Common myeloid progenitor, CD34-positive (primary cell): ENCODE measurements at regions not wholly inside any gene's neighbourhood (a gene's known extent, or its start where the extent isn't known, plus 50 kb on each side); places are given as distances from the start of the nearest gene placed in this dataset.

Source experiments
- CTCF ChIA-PET: fragments of 350-600 bp; sonication (Branson Sonifier 250); formaldehyde crosslinking; loops from one replicate; lab custom pipeline; 2021; ENCODE audit warnings: antibody characterized with exemption; lab: Charles Lee
- POLR2A ChIA-PET: fragments of 350-600 bp; sonication (Branson Sonifier 250); formaldehyde crosslinking; loops from one replicate; lab custom pipeline; 2021; ENCODE audit warnings: antibody characterized with exemption; lab: Charles Lee
- DNase-seq, 3 donors: peaks; one replicate each; pipeline versions ENCODE4 v3.0.0 to v3.0.0-alpha.2; 2013
- H3K27ac ChIP-seq, 2 experiments: 1 replicate in 1 of 2; 2 replicates in 1 of 2; pipeline ENCODE4 v1.7.0; 2013; ENCODE audit warnings: inconsistent platforms in 2 of 2, low read length in 2 of 2, mild to moderate bottlenecking in 2 of 2, low read depth in 1 of 2, moderate library complexity in 1 of 2; ENCODE audit not compliant: severe bottlenecking in 2 of 2, insufficient read depth in 1 of 2, poor library complexity in 1 of 2
- H3K27me3 ChIP-seq, 5 experiments: replicated peaks in 2 of 5; 1 replicate in 3 of 5; 2 replicates in 2 of 5; pipeline versions ENCODE4 v1.6.1 to v1.7.0; 2013; ENCODE audit warnings: low read length in 4 of 5, mild to moderate bottlenecking in 2 of 5, moderate library complexity in 2 of 5, inconsistent platforms in 1 of 5; ENCODE audit not compliant: insufficient read depth in 5 of 5, control insufficient read depth in 4 of 5
- H3K36me3 ChIP-seq, 4 experiments: 1 replicate in 2 of 4; 2 replicates in 2 of 4; pipeline versions ENCODE4 v1.6.1 to v1.7.0; 2013; ENCODE audit warnings: low read length in 3 of 4, control low read depth in 1 of 4, mild to moderate bottlenecking in 1 of 4; ENCODE audit not compliant: control insufficient read depth in 4 of 4, insufficient read depth in 4 of 4
- H3K4me1 ChIP-seq, 4 experiments: 1 replicate in 3 of 4; 2 replicates in 1 of 4; pipeline versions ENCODE4 v1.6.1 to v1.7.1; 2013; ENCODE audit warnings: low read length in 3 of 4, mild to moderate bottlenecking in 3 of 4, control low read depth in 1 of 4, inconsistent platforms in 1 of 4, moderate library complexity in 1 of 4; ENCODE audit not compliant: control insufficient read depth in 4 of 4, insufficient read depth in 4 of 4; ENCODE audit errors: control extremely low read depth in 1 of 4
- H3K4me3 ChIP-seq, 7 experiments: 1 replicate in 4 of 7; 2 replicates in 3 of 7; pipeline versions ENCODE4 v1.5.1 to v1.7.0; 2013; ENCODE audit warnings: mild to moderate bottlenecking in 7 of 7, low read length in 6 of 7, moderate library complexity in 6 of 7, inconsistent platforms in 2 of 7, low read depth in 2 of 7, control low read depth in 1 of 7; ENCODE audit not compliant: insufficient read depth in 4 of 7, control insufficient read depth in 1 of 7; ENCODE audit errors: extremely low read depth in 1 of 7
- H3K9me3 ChIP-seq, 5 experiments: 1 replicate in 4 of 5; 2 replicates in 1 of 5; pipeline versions ENCODE4 v1.6.1 to v1.7.1; 2013; ENCODE audit warnings: low read length in 4 of 5, mild to moderate bottlenecking in 2 of 5, inconsistent platforms in 1 of 5, low read depth in 1 of 5, moderate library complexity in 1 of 5; ENCODE audit not compliant: control insufficient read depth in 4 of 5, insufficient read depth in 2 of 5; ENCODE audit errors: control extremely low read depth in 1 of 5
- WGBS: methylation state at CpG from one replicate; pipeline ENCODE4 v1.1.5; 2013; ENCODE audit not compliant: insufficient coverage; 5-methylcytosine and 5-hydroxymethylcytosine counted together

DNA sequence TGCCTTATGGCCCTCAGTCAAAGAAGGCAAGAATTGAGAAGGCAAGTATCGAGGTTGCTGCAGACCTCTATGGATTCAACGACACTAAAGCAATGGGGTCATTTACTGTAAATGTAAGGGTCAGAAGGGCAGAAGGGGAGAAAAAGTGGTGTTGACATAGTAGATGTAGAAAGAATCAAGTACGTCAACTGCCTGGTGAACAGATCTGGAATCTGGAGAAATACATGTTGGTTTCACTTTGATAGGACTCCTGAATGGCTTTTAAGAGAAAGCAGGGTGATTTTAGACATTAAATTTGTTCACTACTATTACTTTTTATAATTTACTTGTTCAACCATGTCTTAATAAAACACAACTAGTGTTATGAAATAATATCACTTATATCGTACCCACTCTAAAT, 81.3 kb upstream of the FSTL5 start:
- Histone ChIP-seq H3K27me3 (no peaks in the 10 kb centered on the region), H3K27ac (no peak overlapping the region), H3K36me3 (no peaks in the 10 kb centered on the region), H3K4me3 (no peak overlapping the region), H3K9me3 (no peaks in the 10 kb centered on the region), H3K4me1 (no peaks in the 10 kb centered on the region)
- CTCF ChIA-PET = no interaction called here
- POLR2A ChIA-PET = no interaction called here
- 58% methylated on average over 2 of the region's 4 CpGs for WGBS
- DNase-seq = no peak

DNA sequence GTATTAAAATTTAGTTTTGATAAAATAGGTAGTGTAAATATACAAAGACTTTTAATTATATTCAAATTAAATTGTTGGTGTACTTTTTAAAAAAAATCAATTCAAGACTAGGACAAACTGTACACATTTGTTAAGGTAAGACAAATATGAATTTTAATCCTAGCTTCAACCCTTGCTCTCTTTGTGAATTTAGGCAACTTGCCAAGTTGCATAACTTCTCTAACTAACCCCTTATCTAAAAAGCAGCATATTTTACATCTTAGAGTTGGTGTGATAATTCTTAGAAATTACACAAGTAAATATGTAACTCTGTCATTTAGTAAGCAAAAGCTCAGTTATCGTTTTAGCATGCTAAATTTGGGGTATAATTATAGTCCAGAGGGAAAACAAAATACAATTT, 78.1 kb upstream of the FSTL5 start:
- Histone ChIP-seq H3K27me3 (no peaks in the 10 kb centered on the region), H3K4me1 (no peaks in the 10 kb centered on the region), H3K4me3 (no peak overlapping the region), H3K27ac (no peak overlapping the region), H3K36me3 (no peaks in the 10 kb centered on the region), H3K9me3 (no peaks in the 10 kb centered on the region)
- WGBS = no CpG with 5 or more reads among the region's 1 CpG
- ChIA-PET CTCF (no interaction called here), POLR2A (no interaction called here)
- peak in 2 of 3 donors; percentile 3 to 4 for DNase-seq

DNA sequence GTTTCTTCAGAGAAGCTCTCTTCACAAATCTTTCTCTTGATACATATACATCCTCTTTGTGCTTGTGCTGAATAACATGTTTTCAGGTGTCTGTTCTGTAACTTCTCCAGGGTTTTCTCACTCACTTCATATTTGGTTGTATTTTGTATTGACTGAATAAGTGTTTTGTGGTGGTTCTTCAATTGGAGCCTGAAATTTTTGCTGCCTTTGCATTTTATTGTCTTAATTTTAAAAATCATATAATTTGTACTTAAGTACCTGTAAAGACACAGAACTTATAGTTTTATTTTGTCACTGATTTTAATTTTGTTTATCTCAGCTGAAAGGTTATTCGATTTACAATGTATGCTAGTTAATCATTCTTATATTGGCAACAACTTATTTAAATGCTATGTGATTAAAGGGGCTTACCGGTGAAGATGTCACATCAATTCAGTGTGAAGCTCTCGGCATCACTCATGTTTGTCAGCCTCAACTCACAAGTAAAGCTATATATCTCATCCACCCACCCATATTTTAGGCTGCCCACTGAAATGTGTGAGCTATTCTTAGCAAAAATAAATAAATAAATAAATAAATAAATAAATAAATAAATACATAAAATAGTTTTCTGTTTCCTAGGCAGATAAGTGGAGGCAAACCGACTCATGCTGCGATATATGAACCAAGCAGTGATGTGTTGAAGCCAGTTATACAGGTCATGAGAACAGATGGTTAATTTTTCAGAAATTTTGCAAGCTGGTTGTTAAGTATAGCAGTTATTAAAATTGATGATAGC, 76.4 kb upstream of the FSTL5 start:
- H3K4me3 ChIP-seq = no peak overlapping the region
- H3K4me1 ChIP-seq = no peaks in the 10 kb centered on the region
- ChIA-PET CTCF (no interaction called here), POLR2A (no interaction called here)
- WGBS = no CpG with 5 or more reads among the region's 5 CpGs
- no peaks in the 10 kb centered on the region for H3K36me3 ChIP-seq
- no peak overlapping the region for H3K27ac ChIP-seq
- H3K9me3 ChIP-seq = no peaks in the 10 kb centered on the region
- DNase-seq = no peak
- no peaks in the 10 kb centered on the region for H3K27me3 ChIP-seq

DNA sequence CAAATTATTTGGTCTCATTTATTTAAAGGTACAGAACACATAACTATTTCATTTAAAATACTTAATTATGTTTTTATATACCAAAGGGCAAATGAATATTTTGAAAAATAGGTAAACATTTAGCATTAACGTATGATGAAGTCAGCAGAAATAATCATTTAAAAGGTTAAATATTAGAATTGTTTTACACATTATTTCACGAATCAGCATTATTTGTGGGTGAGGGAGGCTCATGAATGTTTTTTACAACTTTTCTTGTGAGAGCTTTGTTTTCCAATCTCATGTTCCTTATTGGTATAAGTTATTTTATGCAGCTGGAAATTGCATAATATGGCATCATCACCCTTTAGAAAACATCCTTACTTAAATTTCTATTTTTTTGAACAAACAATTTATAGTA, 73.9 kb upstream of the FSTL5 start:
- no peak for DNase-seq
- ChIA-PET POLR2A (no interaction called here), CTCF (no interaction called here)
- no CpG with 5 or more reads among the region's 2 CpGs for WGBS
- Histone ChIP-seq H3K4me3 (no peak overlapping the region), H3K27ac (no peak overlapping the region), H3K9me3 (no peaks in the 10 kb centered on the region), H3K4me1 (no peaks in the 10 kb centered on the region), H3K27me3 (no peaks in the 10 kb centered on the region), H3K36me3 (no peaks in the 10 kb centered on the region)

DNA sequence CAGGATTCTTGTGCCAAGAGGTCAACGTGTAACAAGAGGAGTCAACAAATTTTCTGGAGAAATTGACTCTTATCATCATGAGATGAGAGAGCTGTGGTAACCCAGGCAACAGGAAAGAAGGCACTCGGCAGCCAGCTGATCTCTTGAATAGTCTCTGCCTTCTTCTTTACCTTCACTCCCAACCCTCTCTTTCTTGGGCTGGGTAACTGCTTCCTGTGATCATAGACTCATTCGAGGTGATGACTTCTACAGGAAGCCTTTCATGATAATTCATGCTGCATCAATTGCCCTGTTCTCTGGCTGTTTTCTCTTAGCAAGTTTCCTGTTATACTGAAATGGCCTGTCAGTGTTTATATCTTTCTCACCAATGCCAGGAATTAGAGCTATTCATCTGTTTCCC, 70.8 kb upstream of the FSTL5 start:
- no peaks in the 10 kb centered on the region for H3K36me3 ChIP-seq
- H3K4me3 ChIP-seq = no peak overlapping the region
- H3K4me1 ChIP-seq = no peaks in the 10 kb centered on the region
- ChIA-PET POLR2A (no interaction called here), CTCF (no interaction called here)
- H3K27ac ChIP-seq = no peak overlapping the region
- WGBS = 63% methylated on average over 2 of the region's 3 CpGs
- H3K9me3 ChIP-seq = no peaks in the 10 kb centered on the region
- no peak for DNase-seq
- H3K27me3 ChIP-seq = no peaks in the 10 kb centered on the region

DNA sequence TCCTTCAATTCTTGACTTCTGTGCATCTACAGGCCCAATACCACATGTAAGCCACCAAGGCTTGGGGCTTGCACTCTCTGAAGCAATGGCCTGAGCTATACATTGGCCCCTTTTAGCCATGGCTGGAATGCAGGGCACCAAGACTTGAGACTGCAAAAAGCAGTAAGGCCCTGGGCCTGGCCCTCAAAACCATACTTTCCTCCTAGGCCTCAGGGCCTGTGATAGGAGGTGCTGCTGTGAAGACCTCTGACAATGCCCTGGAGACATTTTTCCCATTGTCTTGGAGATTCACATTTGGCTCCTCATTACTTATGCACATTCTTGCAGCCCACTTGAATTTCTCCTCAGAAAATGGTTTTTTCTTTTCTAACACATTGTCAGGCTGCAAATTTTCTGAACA, 68.5 kb upstream of the FSTL5 start:
- H3K36me3 ChIP-seq = no peaks in the 10 kb centered on the region
- H3K4me1 ChIP-seq = no peaks in the 10 kb centered on the region
- no peaks in the 10 kb centered on the region for H3K27me3 ChIP-seq
- H3K9me3 ChIP-seq = no peaks in the 10 kb centered on the region
- CTCF ChIA-PET = no interaction called here
- H3K4me3 ChIP-seq = no peak overlapping the region
- POLR2A ChIA-PET = no interaction called here
- no peak overlapping the region for H3K27ac ChIP-seq
- no peak for DNase-seq

DNA sequence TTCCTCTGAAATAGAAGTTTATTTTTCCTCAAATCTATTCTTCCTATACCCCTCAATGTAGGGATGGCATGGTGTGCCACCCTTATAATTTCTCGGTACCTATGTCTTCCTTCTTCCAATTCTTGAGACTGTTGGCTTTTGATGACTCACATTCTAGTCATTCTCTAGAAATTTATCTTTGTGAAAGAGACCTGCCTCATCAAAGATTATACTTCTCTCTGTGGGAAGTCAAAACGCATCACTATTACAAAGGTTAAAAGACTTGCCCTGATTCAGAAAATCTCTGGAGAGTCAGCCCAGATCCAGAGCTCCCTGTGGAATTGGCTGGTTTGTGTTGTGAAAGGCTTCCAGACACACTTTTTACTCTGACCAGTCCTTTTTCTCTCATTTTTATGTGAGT, 65.9 kb upstream of the FSTL5 start:
- no peak for DNase-seq
- Histone ChIP-seq H3K9me3 (no peaks in the 10 kb centered on the region), H3K4me3 (no peak overlapping the region), H3K27me3 (no peaks in the 10 kb centered on the region), H3K4me1 (no peaks in the 10 kb centered on the region), H3K27ac (no peak overlapping the region), H3K36me3 (no peaks in the 10 kb centered on the region)
- CTCF ChIA-PET = no interaction called here
- no CpG with 5 or more reads among the region's 2 CpGs for WGBS
- POLR2A ChIA-PET = no interaction called here
